PC-9 (cell line): ENCODE measurements at regions not wholly inside any gene's neighbourhood (a gene's known extent, or its start where the extent isn't known, plus 50 kb on each side); places are given as distances from the start of the nearest gene placed in this dataset.

ENCODE experiments used
- BruUV-seq: library from RNA; stranded (reverse); fragments of 400-500 nt; replicated peaks from 2 replicates; lab custom pipeline; 2021; lab: Mats Ljungman, UMichigan
- CTCF ChIA-PET: fragments of 300-600 bp; sonication (Branson Sonifier 250); formaldehyde crosslinking; loops from one replicate; lab custom pipeline; 2022; ENCODE audit warnings: antibody characterized with exemption; lab: Charles Lee
- POLR2A ChIA-PET: fragments of 300-600 bp; sonication (Branson Sonifier 250); formaldehyde crosslinking; loops from one replicate; lab custom pipeline; 2022; ENCODE audit warnings: antibody characterized with exemption; ENCODE audit not compliant: unreplicated experiment; lab: Charles Lee
- DNase-seq, 2 experiments: peaks; one replicate each; pipeline versions ENCODE4 v3.0.0 to v3.0.0-alpha.2; 2015 to 2022; ENCODE audit warnings: mixed read lengths in 1 of 2
- H2AFZ ChIP-seq: fragments of 200-600 bp; sonication (generic); 2 replicates; pipeline ENCODE4 v1.8.1; 2017; ENCODE audit warnings: antibody characterized with exemption
- H3F3A ChIP-seq: fragments of 200-600 bp; sonication (generic); 2 replicates; pipeline ENCODE4 v1.8.1; 2017; ENCODE audit warnings: antibody characterized with exemption, mild to moderate bottlenecking, low read depth; ENCODE audit not compliant: insufficient read depth
- H3K27ac ChIP-seq: fragments of 200-600 bp; sonication (generic); 2 replicates; pipeline ENCODE4 v1.6.1; 2016; ENCODE audit warnings: mixed run types
- H3K27me3 ChIP-seq: fragments of 200-600 bp; sonication (generic); 2 replicates; pipeline ENCODE4 v1.6.1; 2016; ENCODE audit warnings: low read depth, mixed run types; ENCODE audit not compliant: insufficient read depth
- H3K36me3 ChIP-seq: fragments of 200-600 bp; sonication (generic); 2 replicates; pipeline ENCODE4 v1.6.1; 2016; ENCODE audit warnings: low read depth, mixed run types
- H3K4me1 ChIP-seq: fragments of 200-600 bp; sonication (generic); replicated peaks from 2 replicates; pipeline ENCODE4 v1.6.1; 2016; ENCODE audit warnings: mixed run types; ENCODE audit not compliant: insufficient read depth
- H3K4me2 ChIP-seq: fragments of 200-600 bp; sonication (generic); 2 replicates; pipeline ENCODE4 v1.6.1; 2017; ENCODE audit warnings: mixed run types
- H3K4me3 ChIP-seq: fragments of 200-600 bp; sonication (generic); 2 replicates; pipeline ENCODE4 v1.6.1; 2016; ENCODE audit warnings: mixed run types
- H3K79me2 ChIP-seq: fragments of 200-600 bp; sonication (generic); 2 replicates; pipeline ENCODE4 v1.6.1; 2017; ENCODE audit warnings: low read depth, mixed run types
- H3K9me2 ChIP-seq: fragments of 200-600 bp; sonication (generic); 2 replicates; pipeline ENCODE4 v1.8.1; 2017; ENCODE audit warnings: mild to moderate bottlenecking; ENCODE audit not compliant: insufficient read depth
- H3K9me3 ChIP-seq: fragments of 200-600 bp; sonication (generic); 2 replicates; pipeline ENCODE4 v1.8.1; 2016; ENCODE audit warnings: low read depth; ENCODE audit not compliant: insufficient read depth
- H4K20me1 ChIP-seq: fragments of 200-600 bp; sonication (generic); 2 replicates; pipeline ENCODE4 v1.8.1; 2017; ENCODE audit not compliant: insufficient read depth
- CTCF ChIP-seq: fragments of 200-600 bp; sonication (generic); conservative IDR thresholded peaks from 2 replicates; pipeline ENCODE4 v1.6.1; 2017; ENCODE audit warnings: mixed run types, antibody characterized with exemption, mild to moderate bottlenecking, moderate library complexity
- EZH2 ChIP-seq: fragments of 200-600 bp; sonication (generic); IDR thresholded peaks from 2 replicates; pipeline ENCODE4 v1.8.0; 2017; ENCODE audit warnings: antibody characterized with exemption, low read depth
- intact Hi-C: fragments of 100-400 bp; cut with micrococcal nuclease; formaldehyde crosslinking; loops from one replicate; pipeline ENCODE4 v1.10.0; 2022; ENCODE audit not compliant: unreplicated experiment

GRCh38 chr10:130934293-130935127, 377.0 kb downstream of the TCERG1L start:
- Histone ChIP-seq H3K4me3 (no peak overlapping the region), H3K27ac (no peak overlapping the region), H3K36me3 (no peaks in the 10 kb centered on the region), H3K4me2 (no peak overlapping the region), H3K9me2 (no peaks in the 10 kb centered on the region), H3K9me3 (no peaks in the 10 kb centered on the region), H2AFZ (no peak overlapping the region), H3K4me1 (no peaks in the 10 kb centered on the region), H3F3A (no peaks in the 10 kb centered on the region), H3K27me3 (peaks cover 14% of the 10 kb centered on the region; the same call in 1 of the 2 replicates), H4K20me1 (no peaks in the 10 kb centered on the region), H3K79me2 (no peaks in the 10 kb centered on the region)
- BruUV-seq, result no TSS peak
- TF ChIP-seq CTCF, result no peak
- TF ChIP-seq EZH2, result no peak
- intact Hi-C loops, result no loop called here
- no peak for DNase-seq
- ChIA-PET POLR2A (no interaction called here), CTCF (no interaction called here)

DNA sequence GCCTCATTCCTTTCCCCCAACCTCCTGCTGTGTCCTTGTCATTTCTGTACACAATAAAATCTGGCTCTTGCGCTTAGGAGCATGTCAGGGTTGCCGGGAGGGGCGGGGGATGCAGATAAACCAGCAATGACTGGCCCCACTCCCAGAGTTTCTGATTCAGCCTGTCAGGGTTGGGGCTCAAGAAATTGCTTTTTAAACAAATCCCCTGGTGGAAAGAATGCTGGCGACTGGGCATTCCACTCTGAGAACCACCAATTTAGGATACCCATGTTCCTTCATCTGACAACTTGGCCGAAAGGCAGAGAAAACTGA, 376.4 kb downstream of the TCERG1L start:
- H3K27me3 ChIP-seq, result peaks cover 15% of the 10 kb centered on the region; the same call in 1 of the 2 replicates
- no peak overlapping the region for H3K4me3 ChIP-seq
- no peak for DNase-seq
- H4K20me1 ChIP-seq, result no peaks in the 10 kb centered on the region
- no peaks in the 10 kb centered on the region for H3K36me3 ChIP-seq
- H3K9me2 ChIP-seq, result no peaks in the 10 kb centered on the region
- H3K4me2 ChIP-seq, result no peak overlapping the region
- H3K9me3 ChIP-seq, result no peaks in the 10 kb centered on the region
- ChIA-PET CTCF (no interaction called here), POLR2A (no interaction called here)
- no peaks in the 10 kb centered on the region for H3K79me2 ChIP-seq
- H3K4me1 ChIP-seq, result no peaks in the 10 kb centered on the region
- no peaks in the 10 kb centered on the region for H3F3A ChIP-seq
- H2AFZ ChIP-seq, result no peak overlapping the region
- no peak overlapping the region for H3K27ac ChIP-seq
- no peak for TF ChIP-seq EZH2
- TF ChIP-seq CTCF, result no peak
- intact Hi-C loops, result no loop called here
- BruUV-seq, result no TSS peak

- no peak overlapping the region for H2AFZ ChIP-seq
- H4K20me1 ChIP-seq, result no peaks in the 10 kb centered on the region
- H3K9me3 ChIP-seq, result no peaks in the 10 kb centered on the region
- no TSS peak for BruUV-seq
- CTCF ChIA-PET, result no interaction called here
- H3K4me3 ChIP-seq, result no peak overlapping the region
- H3K9me2 ChIP-seq, result no peaks in the 10 kb centered on the region
- POLR2A ChIA-PET, result interaction anchor here (0.7 kb wide), 1 partner anchor 244 kb away, joined by 3 read pairs; no protein-coding TSS in a partner anchor
- no peaks in the 10 kb centered on the region for H3K79me2 ChIP-seq
- TF ChIP-seq CTCF (no peak), EZH2 (no peak)
- H3K27me3 ChIP-seq, result peaks cover 15% of the 10 kb centered on the region; the same call in 1 of the 2 replicates
- H3K4me1 ChIP-seq, result no peaks in the 10 kb centered on the region
- no peaks in the 10 kb centered on the region for H3K36me3 ChIP-seq
- H3K27ac ChIP-seq, result no peak overlapping the region
- no peaks in the 10 kb centered on the region for H3F3A ChIP-seq
- intact Hi-C loops, result no loop called here
- no peak for DNase-seq
- no peak overlapping the region for H3K4me2 ChIP-seq
These were observed 375.5 kb downstream of the TCERG1L start for GRCh38 chr10:130935897-130936550.
